ENCODE measurements at regions not wholly inside any gene's neighbourhood (a gene's known extent, or its start where the extent isn't known, plus 50 kb on each side); places are given as distances from the start of the nearest gene placed in this dataset.

GRCh38 chr12:32032205-32032810 lies 73.1 kb downstream of the RESF1 start:
- DNase-seq (ENCODE audit: low read depth, low spot score) (no peak), ATAC-seq (no peak)
- H3K4me1 ChIP-seq (ENCODE audit: control insufficient read depth in 1 of 2, insufficient read depth in 2 of 2, low read length in 2 of 2): no peaks in the 10 kb centered on the region
- no TSS peak for BruUV-seq (replicated peaks)
- RAD21 ChIA-PET (ENCODE audit: low non-redundant PET in 1 of 2, low total read pairs in 2 of 2, uncharacterized antibody in 2 of 2, unreplicated experiment in 2 of 2): no interaction called here
- H2AFZ ChIP-seq (ENCODE audit: low read depth, low read length, poor library complexity, severe bottlenecking): no peak overlapping the region
- H3K27ac ChIP-seq (ENCODE audit: low read depth, low read length): no peak overlapping the region
- no peaks in the 10 kb centered on the region for H3K9me3 ChIP-seq (ENCODE audit: control insufficient read depth in 1 of 2, insufficient read depth in 1 of 2, low read depth in 1 of 2, low read length in 2 of 2)
- H3K9ac ChIP-seq (ENCODE audit: low read length): no peak overlapping the region
- no peak overlapping the region for H3K4me3 ChIP-seq (replicated peaks in 1 of 2; ENCODE audit: low read depth in 1 of 2, low read length in 2 of 2)
- no peaks in the 10 kb centered on the region for H3K79me2 ChIP-seq (ENCODE audit: insufficient read depth, low read length)
- H3K36me3 ChIP-seq (ENCODE audit: control insufficient read depth in 1 of 2, insufficient read depth in 2 of 2, low read length in 2 of 2): no peaks in the 10 kb centered on the region
- TF ChIP-seq TCF7L2 (IDR thresholded peaks at IDR 0.05; ENCODE audit: borderline replicate concordance, extremely low read depth, insufficient read depth, insufficient read length) (no peak), EZH2 (IDR thresholded peaks at IDR 0.05) (no peak), CTCF (IDR thresholded peaks at IDR 0.05 in 2 of 3, conservative IDR thresholded peaks at IDR 0.05 in 1 of 3; ENCODE audit: borderline replicate concordance in 1 of 3, insufficient read depth in 1 of 3, low read depth in 2 of 3, low read length in 2 of 3) (no peak), POLR2AphosphoS5 (IDR thresholded peaks at IDR 0.05; ENCODE audit: low read depth, low read length) (no peak), POLR2A (IDR thresholded peaks at IDR 0.05; ENCODE audit: borderline replicate concordance, extremely low read depth, insufficient read depth, insufficient read length) (no peak), JUND (IDR thresholded peaks at IDR 0.05) (no peak), ATF3 (IDR thresholded peaks at IDR 0.05) (no peak)
- CTCF ChIA-PET: no interaction called here
- H3K9me2 ChIP-seq (ENCODE audit: insufficient read depth): no peaks in the 10 kb centered on the region
- intact Hi-C loops (cut with micrococcal nuclease): no loop called here
- POLR2A ChIA-PET: no interaction called here
- H3K27me3 ChIP-seq (ENCODE audit: insufficient read depth, low read length): no peaks in the 10 kb centered on the region
- no peaks in the 10 kb centered on the region for H4K20me1 ChIP-seq (ENCODE audit: insufficient read depth)
- H3K4me2 ChIP-seq (ENCODE audit: low read length): no peak overlapping the region

- TF ChIP-seq ZNF274 (IDR thresholded peaks at IDR 0.05; ENCODE audit: low read depth, low read length): no peak
- no peak for TF ChIP-seq MAX (IDR thresholded peaks at IDR 0.05)
- no peak for TF ChIP-seq EZH2 (IDR thresholded peaks at IDR 0.05)
- no peak for TF ChIP-seq ELF1 (IDR thresholded peaks at IDR 0.05; ENCODE audit: borderline replicate concordance, low read depth)
- no peak for TF ChIP-seq YY1 (IDR thresholded peaks at IDR 0.05; ENCODE audit: extremely low read depth, insufficient replicate concordance, low read depth, low read length)
- no peak for TF ChIP-seq RAD21 (IDR thresholded peaks at IDR 0.05; ENCODE audit: low read depth)
- ATAC-seq: no peak
- Histone ChIP-seq H3K27ac (ENCODE audit: low read depth, low read length) (no peak overlapping the region), H2AFZ (ENCODE audit: low read depth, low read length, poor library complexity, severe bottlenecking) (no peak overlapping the region), H3K27me3 (ENCODE audit: insufficient read depth, low read length) (no peaks in the 10 kb centered on the region), H3K4me1 (ENCODE audit: control insufficient read depth in 1 of 2, insufficient read depth in 2 of 2, low read length in 2 of 2) (no peaks in the 10 kb centered on the region), H3K4me2 (ENCODE audit: low read length) (no peak overlapping the region), H3K4me3 (replicated peaks in 1 of 2; ENCODE audit: low read depth in 1 of 2, low read length in 2 of 2) (no peak overlapping the region), H3K9me3 (ENCODE audit: control insufficient read depth in 1 of 2, insufficient read depth in 1 of 2, low read depth in 1 of 2, low read length in 2 of 2) (no peaks in the 10 kb centered on the region), H3K79me2 (ENCODE audit: insufficient read depth, low read length) (no peaks in the 10 kb centered on the region), H3K36me3 (ENCODE audit: control insufficient read depth in 1 of 2, insufficient read depth in 2 of 2, low read length in 2 of 2) (no peaks in the 10 kb centered on the region), H3K9ac (ENCODE audit: low read length) (no peak overlapping the region), H3K9me2 (ENCODE audit: insufficient read depth) (no peaks in the 10 kb centered on the region), H4K20me1 (ENCODE audit: insufficient read depth) (no peaks in the 10 kb centered on the region)
- RAD21 ChIA-PET (ENCODE audit: low non-redundant PET in 1 of 2, low total read pairs in 2 of 2, uncharacterized antibody in 2 of 2, unreplicated experiment in 2 of 2): no interaction called here
- DNase-seq (ENCODE audit: low read depth, low spot score): no peak
- CTCF ChIA-PET: no interaction called here
- BruUV-seq (replicated peaks): no TSS peak
- POLR2A ChIA-PET: no interaction called here
- intact Hi-C loops (cut with micrococcal nuclease): no loop called here
Observed at GRCh38 chr12:32033406-32033805, 73.2 kb upstream of the BICD1 start.
